ENCODE measurements at regions not wholly inside any gene's neighbourhood (a gene's known extent, or its start where the extent isn't known, plus 50 kb on each side); places are given as distances from the start of the nearest gene placed in this dataset.

- no peak for DNase-seq (ENCODE audit: insufficient read length, low spot score, missing footprints)
- H4K20me1 ChIP-seq (ENCODE audit: insufficient read depth, low read length): no peaks in the 10 kb centered on the region
- H3K4me2 ChIP-seq (ENCODE audit: insufficient read depth, low read length): no peak overlapping the region
- TF ChIP-seq CTCF (IDR thresholded peaks at IDR 0.05; ENCODE audit: extremely low read depth, low read depth, low read length): no peak
- peaks cover 7% of the 10 kb centered on the region for H3K4me1 ChIP-seq (ENCODE audit: insufficient read depth, low read length)
- H2AFZ ChIP-seq (ENCODE audit: low read length): no peak overlapping the region
- H3K4me3 ChIP-seq (ENCODE audit: insufficient read depth, low read length): no peak overlapping the region
- no peaks in the 10 kb centered on the region for H3K36me3 ChIP-seq (ENCODE audit: insufficient read depth, low read length)
- no peaks in the 10 kb centered on the region for H3K9me3 ChIP-seq (ENCODE audit: low read depth, low read length)
- no peak overlapping the region for H3K27ac ChIP-seq (ENCODE audit: low read depth, low read length)
- H3K79me2 ChIP-seq (ENCODE audit: insufficient read depth, low read length): no peaks in the 10 kb centered on the region
- H3K27me3 ChIP-seq (ENCODE audit: insufficient read depth, low read length): peaks cover 18% of the 10 kb centered on the region
Observed at GRCh38 chr10:28801247-28801646, 123.9 kb downstream of the BAMBI start.

- H3K36me3 ChIP-seq (ENCODE audit: insufficient read depth, low read length): no peaks in the 10 kb centered on the region
- no peak overlapping the region for H2AFZ ChIP-seq (ENCODE audit: low read length)
- no peak overlapping the region for H3K4me3 ChIP-seq (ENCODE audit: insufficient read depth, low read length)
- H3K79me2 ChIP-seq (ENCODE audit: insufficient read depth, low read length): no peaks in the 10 kb centered on the region
- H4K20me1 ChIP-seq (ENCODE audit: insufficient read depth, low read length): no peaks in the 10 kb centered on the region
- no peaks in the 10 kb centered on the region for H3K9me3 ChIP-seq (ENCODE audit: low read depth, low read length)
- H3K27ac ChIP-seq (ENCODE audit: low read depth, low read length): no peak overlapping the region
- DNase-seq (ENCODE audit: insufficient read length, low spot score, missing footprints): no peak
- H3K4me2 ChIP-seq (ENCODE audit: insufficient read depth, low read length): no peak overlapping the region
- H3K4me1 ChIP-seq (ENCODE audit: insufficient read depth, low read length): peaks cover 7% of the 10 kb centered on the region
- peaks cover 19% of the 10 kb centered on the region for H3K27me3 ChIP-seq (ENCODE audit: insufficient read depth, low read length)
- TF ChIP-seq CTCF (IDR thresholded peaks at IDR 0.05; ENCODE audit: extremely low read depth, low read depth, low read length): no peak
Observed at GRCh38 chr10:28801869-28802268, 124.5 kb downstream of the BAMBI start.

GRCh38 chr10:28805390-28805789, 128.1 kb downstream of the BAMBI start:
- Histone ChIP-seq H3K4me2 (ENCODE audit: insufficient read depth, low read length) (no peak overlapping the region), H3K4me3 (ENCODE audit: insufficient read depth, low read length) (no peak overlapping the region)
- no peak for TF ChIP-seq CTCF (IDR thresholded peaks at IDR 0.05; ENCODE audit: extremely low read depth, low read depth, low read length)

GRCh38 chr10:28806488-28806941, 129.2 kb downstream of the BAMBI start:
- H3K27ac ChIP-seq (ENCODE audit: low read depth, low read length): no peak overlapping the region
- H3K4me2 ChIP-seq (ENCODE audit: insufficient read depth, low read length): no peak overlapping the region
- H3K4me3 ChIP-seq (ENCODE audit: insufficient read depth, low read length): no peak overlapping the region
- no peaks in the 10 kb centered on the region for H3K79me2 ChIP-seq (ENCODE audit: insufficient read depth, low read length)
- peak overlapping the region; percentile 62 for H2AFZ ChIP-seq (ENCODE audit: low read length)
- TF ChIP-seq CTCF (IDR thresholded peaks at IDR 0.05; ENCODE audit: extremely low read depth, low read depth, low read length): no peak
- H3K27me3 ChIP-seq (ENCODE audit: insufficient read depth, low read length): peaks cover 23% of the 10 kb centered on the region
- no peaks in the 10 kb centered on the region for H3K36me3 ChIP-seq (ENCODE audit: insufficient read depth, low read length)
- peaks cover 5% of the 10 kb centered on the region for H3K4me1 ChIP-seq (ENCODE audit: insufficient read depth, low read length)
- no peak for DNase-seq (ENCODE audit: insufficient read length, low spot score, missing footprints)
- no peaks in the 10 kb centered on the region for H3K9me3 ChIP-seq (ENCODE audit: low read depth, low read length)
- no peaks in the 10 kb centered on the region for H4K20me1 ChIP-seq (ENCODE audit: insufficient read depth, low read length)

More at GRCh38 chr10:28805390-28805789, 128.1 kb downstream of the BAMBI start:
- H4K20me1 ChIP-seq (ENCODE audit: insufficient read depth, low read length): no peaks in the 10 kb centered on the region
- DNase-seq (ENCODE audit: insufficient read length, low spot score, missing footprints): no peak
- H3K27ac ChIP-seq (ENCODE audit: low read depth, low read length): no peak overlapping the region
- H3K9me3 ChIP-seq (ENCODE audit: low read depth, low read length): no peaks in the 10 kb centered on the region
- H2AFZ ChIP-seq (ENCODE audit: low read length): no peak overlapping the region
- no peaks in the 10 kb centered on the region for H3K79me2 ChIP-seq (ENCODE audit: insufficient read depth, low read length)
- H3K4me1 ChIP-seq (ENCODE audit: insufficient read depth, low read length): peaks cover 3% of the 10 kb centered on the region
- no peaks in the 10 kb centered on the region for H3K36me3 ChIP-seq (ENCODE audit: insufficient read depth, low read length)
- peaks cover 26% of the 10 kb centered on the region for H3K27me3 ChIP-seq (ENCODE audit: insufficient read depth, low read length)

All from osteoblast (primary cell).